ENCODE measurements at regions not wholly inside any gene's neighbourhood (a gene's known extent, or its start where the extent isn't known, plus 50 kb on each side); places are given as distances from the start of the nearest gene placed in this dataset.
"Not testable (repeated sequence)": the region's sequence is repeated elsewhere in the genome, so short reads cannot be mapped to it uniquely, and the experiment has no call there.

GRCh38 chr18:71327850-71328249 lies 1039.0 kb downstream of the SOCS6 start:
- no peak for DNase-seq

DNA sequence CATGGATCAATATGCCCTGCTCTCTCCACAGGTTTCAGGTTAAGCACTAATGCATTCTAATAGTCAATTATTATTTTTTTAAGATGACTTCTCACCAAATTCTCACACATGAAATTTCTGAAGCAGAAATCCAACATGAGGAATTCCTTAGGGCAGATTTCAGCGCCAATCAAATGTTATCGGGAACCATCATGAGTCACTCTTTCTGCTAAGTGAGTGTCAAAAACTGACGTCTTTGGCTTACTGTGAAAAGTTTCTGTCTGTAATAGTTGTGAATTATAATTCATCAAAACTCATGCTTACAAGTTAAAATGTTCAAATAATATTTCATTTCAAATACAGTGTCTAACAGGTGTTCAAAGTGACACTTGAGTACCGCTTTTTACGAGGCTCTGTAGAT lies 1038.6 kb downstream of the SOCS6 start:
- no peak for DNase-seq

DNA sequence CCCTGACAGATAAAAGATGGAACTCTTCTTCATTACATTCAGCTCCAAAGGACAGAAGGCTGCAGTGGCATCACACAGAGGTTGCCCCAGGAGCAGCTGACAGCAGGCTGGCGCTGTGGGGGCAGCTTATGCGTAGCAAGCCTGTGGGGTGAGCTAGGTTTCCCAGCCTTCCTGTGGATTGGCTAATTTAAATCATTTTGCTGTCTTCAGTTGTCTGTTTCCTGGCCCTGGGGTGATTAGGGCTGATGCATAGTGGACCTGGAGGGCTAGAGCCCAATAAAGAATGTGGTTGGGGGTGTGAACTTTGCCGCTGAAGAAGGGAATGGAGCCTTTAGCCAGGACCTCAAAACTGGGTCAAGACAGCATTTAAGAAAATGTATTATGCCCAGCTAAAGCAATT lies 1038.0 kb downstream of the SOCS6 start:
- DNase-seq, result no peak

DNA sequence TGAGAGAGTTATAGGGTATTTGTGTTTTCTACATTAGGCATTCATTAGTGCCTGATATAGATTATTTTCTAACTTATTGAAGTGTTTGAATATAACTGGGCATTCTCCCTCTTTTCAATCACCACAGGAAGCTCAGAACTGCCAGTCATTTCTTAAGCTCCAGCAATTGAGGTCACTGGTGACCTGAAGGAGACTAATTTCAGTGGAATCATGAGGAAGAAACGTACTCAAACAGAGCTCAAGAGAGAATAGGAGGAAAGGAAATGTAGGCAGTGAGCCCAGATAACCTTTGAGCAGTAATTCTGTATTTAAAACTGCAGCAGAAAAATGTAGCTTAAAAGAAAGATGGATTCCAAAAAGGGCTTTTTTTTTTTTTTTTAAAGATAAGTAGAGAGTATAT lies 1035.5 kb downstream of the SOCS6 start:
- DNase-seq, result no peak

GRCh38 chr18:71322201-71322600 lies 1033.4 kb downstream of the SOCS6 start:
- no peak for DNase-seq

DNA sequence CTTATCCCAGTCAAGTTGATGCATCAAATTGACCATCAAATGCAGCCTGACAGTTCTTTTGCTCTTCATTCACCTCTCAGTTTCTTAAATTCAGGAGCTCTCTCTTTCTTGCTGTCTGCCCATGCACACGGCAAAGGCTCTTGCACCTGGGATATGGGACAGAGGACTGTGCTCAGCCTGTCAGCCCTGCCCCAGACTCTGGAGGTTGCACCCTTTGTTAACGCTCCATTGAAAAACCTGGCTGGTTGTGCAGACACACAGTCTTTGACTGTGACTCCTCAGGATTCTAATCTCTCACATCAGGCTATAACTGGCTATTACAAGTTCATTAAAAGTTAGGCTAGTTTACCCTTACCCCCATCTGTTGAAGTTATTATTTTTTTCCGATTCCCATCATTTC lies 1032.5 kb downstream of the SOCS6 start:
- no peak for DNase-seq

DNA sequence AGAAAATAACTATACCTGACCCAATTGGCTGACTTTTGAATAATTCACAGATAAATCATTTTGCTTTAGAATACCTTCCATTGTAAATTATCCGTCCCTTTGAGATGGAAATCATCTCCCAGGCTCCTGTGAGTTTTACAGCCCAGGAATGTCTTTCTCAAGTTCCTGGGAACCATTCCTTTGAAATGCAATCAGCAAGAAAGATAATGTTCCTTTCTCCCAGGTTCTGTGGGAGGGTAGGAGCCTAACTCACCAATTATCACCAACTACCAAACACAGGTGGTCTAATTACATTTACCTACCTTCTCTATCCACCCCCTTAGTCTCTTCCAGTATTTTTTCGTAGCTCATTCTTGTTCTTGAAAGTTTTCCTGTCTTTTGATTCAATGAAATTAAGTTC lies 1016.0 kb downstream of the SOCS6 start:
- DNase-seq, result no peak

- DNase-seq, result not testable (repeated sequence)
These were observed 1014.9 kb downstream of the SOCS6 start for GRCh38 chr18:71303743-71304142.

DNA sequence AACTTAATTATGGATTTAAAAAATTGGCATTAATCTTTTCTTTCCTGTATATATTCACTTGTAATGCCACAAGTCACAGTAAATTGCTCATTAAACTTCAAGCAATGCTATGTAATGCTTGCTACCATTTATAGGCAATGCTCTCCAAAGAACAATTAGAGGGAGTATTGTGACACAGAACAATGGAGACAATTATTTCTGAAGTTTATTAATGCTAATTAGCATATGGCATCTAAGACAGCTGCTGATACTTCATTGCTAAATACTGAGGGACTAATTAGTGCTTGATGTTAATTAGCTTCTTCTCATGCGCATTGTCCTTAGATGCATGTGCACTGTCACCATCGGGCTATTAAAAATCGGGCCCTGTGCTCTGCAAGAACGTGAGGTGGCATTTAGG lies 1012.8 kb downstream of the SOCS6 start:
- no peak for DNase-seq

DNA sequence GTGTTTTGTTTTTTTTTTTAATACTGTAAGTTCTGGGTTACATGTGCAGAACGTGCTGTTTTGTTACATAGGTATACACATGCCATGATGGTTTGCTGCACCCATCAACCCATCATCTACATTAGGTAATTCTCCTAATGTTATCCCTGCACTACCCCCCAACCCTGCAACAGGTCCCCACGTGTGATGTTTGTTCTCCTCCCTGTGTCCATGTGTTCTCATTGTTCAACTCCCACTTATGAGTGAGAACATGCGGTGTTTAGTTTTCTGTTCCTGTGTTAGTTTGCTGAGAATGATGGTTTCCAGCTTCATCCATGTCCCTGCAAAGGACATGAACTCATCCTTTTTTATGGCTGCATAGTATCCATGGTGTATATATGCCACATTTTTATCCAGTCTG lies 1005.4 kb downstream of the SOCS6 start:
- not testable (repeated sequence) for DNase-seq

- DNase-seq, result no peak
These were observed 1004.5 kb downstream of the SOCS6 start for GRCh38 chr18:71293322-71293721.

DNA sequence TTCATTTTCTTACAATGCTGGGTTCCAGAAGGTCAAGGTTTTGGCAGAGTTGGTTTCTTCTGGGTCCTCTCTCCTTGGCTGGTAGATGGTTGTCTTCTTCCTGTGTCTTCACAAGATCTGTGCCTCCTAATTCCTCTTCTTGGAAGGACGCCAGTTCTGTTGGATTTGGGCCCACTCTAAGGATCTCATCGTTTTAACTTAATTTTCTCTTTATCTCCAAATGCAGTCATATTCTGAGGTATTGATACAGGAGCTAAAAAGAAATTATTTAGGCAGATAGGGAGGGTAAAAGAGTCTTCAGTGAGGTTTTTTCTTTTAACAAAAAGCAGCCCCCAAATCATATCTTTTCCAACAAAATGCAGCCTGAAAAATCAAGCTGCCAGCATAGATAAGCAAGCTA lies 998.4 kb downstream of the SOCS6 start:
- no peak for DNase-seq

GRCh38 chr18:71252351-71252865 lies 963.6 kb downstream of the SOCS6 start:
- no peak for DNase-seq

DNA sequence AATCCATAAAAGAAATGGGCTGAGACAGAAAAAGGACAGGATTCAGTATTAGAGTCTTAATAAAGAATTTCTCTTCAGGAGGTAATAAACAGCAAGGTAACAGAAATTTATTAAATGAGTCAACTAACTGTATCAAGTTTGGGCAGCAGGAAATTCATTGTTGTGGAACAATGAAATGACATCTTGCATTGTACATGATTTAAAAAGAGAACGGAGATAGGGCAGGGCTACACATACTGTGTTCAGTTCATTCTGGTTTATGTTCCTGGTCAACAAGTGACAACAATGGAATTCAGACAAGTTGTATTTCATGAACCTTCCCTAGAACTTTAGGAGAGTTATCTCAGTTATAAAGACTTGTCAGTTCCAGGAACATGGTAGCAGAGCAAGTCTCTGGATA lies 961.3 kb downstream of the SOCS6 start:
- DNase-seq, result no peak

DNA sequence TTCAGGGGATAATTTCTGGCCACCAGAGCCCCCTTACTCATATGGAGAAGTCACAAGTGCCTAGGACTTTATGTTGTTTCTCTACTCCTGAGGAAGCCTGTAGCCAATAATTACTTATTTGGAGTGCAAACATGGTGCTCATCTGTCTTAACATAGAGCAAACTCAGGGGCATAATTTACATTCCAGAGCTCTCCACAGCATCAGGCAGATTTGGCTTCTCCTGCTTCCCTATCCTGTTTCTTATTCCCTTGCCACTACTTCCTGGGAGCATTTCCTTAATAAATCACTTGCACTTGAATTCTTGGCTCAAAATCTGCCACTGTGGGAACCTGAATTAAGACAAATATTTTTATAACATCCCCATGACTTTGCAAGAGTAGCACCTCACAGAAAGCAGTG lies 960.9 kb downstream of the SOCS6 start:
- DNase-seq, result no peak

DNA sequence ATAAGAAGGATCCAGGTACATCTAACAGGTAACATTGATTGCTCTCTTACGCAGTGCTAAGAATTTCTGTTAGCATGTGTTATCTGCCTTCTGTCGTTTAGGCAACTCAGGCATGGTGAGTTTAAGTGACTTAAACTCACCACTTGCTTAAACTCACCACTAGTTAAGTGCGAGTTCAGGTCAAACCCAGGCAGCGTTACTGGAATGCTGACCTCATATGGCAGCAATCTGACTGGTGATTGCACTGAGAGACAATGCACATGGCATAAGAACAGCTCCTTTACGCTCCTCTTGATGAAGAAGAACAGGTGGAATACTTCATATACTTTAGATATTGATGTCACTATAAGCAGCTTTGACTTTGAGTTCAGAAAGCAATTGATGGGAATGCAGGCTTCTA lies 954.1 kb downstream of the SOCS6 start:
- DNase-seq, result no peak

GRCh38 chr18:71238974-71239624 lies 950.3 kb downstream of the SOCS6 start:
- no peak for DNase-seq

- no peak for DNase-seq
These were observed 948.8 kb downstream of the SOCS6 start for GRCh38 chr18:71237641-71238040.

GRCh38 chr18:71233177-71233576 lies 944.3 kb downstream of the SOCS6 start:
- DNase-seq, result no peak

GRCh38 chr18:71223486-71223885 lies 934.6 kb downstream of the SOCS6 start:
- DNase-seq, result no peak

GRCh38 chr18:71221405-71221804 lies 932.6 kb downstream of the SOCS6 start:
- no peak for DNase-seq

- DNase-seq, result not testable (repeated sequence)
These were observed 923.9 kb downstream of the SOCS6 start for GRCh38 chr18:71212739-71213138.

GRCh38 chr18:71212222-71212621 lies 923.4 kb downstream of the SOCS6 start:
- no peak for DNase-seq

DNA sequence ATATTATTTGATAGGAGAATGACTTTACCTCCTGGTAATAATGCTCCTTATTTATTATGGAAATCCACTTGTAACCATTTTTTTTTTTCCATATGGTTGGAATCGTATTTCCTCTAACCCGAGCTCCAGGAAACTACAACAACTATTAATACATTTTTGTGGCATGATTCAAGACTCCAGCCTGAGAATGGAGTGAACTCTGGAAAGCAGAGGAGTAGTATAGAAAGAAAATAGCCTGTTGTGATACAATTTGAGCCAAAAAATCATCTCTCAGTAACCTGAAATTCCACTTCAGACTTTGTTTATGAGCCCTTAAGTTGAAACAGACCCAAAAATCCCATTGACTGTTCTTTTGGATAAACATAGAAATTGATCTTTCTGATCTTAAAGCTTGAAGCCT lies 921.1 kb downstream of the SOCS6 start:
- DNase-seq, result no peak

GRCh38 chr18:71194438-71194837 lies 905.6 kb downstream of the SOCS6 start:
- DNase-seq, result no peak

All from suppressor macrophage treated with lipopolysaccharide for 4 hours (primary cell).